ENCODE measurements at regions not wholly inside any gene's neighbourhood (a gene's known extent, or its start where the extent isn't known, plus 50 kb on each side); places are given as distances from the start of the nearest gene placed in this dataset.
"Not testable (repeated sequence)": the region's sequence is repeated elsewhere in the genome, so short reads cannot be mapped to it uniquely, and the experiment has no call there.

DNA sequence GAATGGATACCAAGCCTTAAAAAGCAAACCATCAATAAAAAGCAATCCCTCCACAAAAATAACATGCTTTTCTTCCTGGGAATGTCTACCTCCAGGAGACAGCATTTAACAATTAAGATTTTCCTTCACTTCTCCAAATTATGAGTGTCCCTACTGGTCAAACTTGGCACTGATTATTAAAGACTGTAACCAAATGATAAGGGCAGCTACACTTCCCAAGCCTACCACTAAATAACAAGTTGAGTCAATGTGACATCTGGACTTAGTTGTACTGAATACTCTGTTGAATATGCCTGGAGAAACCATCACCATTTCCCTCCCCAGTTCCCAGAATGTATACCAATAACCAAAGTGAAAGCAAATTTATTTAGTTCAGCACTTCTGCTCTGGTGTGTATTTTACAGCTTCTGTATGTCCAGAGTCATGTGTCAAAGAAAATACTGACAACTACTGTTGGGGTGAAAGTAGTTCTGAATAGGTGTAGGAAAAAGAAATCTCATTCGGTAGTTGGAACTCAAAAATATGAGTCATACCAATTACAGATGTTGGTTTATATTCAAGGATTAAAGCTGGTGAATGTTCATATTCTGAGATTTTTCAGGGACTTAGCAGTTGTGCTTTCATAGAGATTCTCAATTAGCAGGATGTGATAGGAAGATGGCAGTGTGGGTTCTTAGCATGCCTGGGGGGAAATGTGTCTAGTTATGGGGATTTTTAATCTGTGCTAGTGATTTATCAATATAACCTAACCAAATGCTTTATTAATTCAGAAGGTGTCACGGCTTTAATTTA is 1291.6 kb upstream of the GYPC start:
- no peak for DNase-seq (ENCODE audit: low spot score)

DNA sequence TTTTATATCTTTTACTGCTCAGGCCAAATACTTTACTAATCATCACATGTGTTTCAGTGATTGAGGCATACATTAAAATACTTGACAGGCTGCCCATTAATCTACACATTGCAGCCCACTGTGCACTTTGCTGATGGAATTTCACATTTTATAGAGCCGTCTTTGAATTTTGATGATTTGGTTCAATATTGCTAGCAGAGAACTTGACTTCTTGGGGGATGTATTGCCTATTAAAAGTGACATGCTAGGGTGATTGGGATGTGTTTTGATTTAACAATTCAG is 1291.0 kb upstream of the GYPC start:
- DNase-seq (ENCODE audit: low spot score) = no peak

- DNase-seq (ENCODE audit: low spot score) = no peak
Observed at GRCh38 chr2:125371867-125372266, 1284.1 kb upstream of the GYPC start.

DNA sequence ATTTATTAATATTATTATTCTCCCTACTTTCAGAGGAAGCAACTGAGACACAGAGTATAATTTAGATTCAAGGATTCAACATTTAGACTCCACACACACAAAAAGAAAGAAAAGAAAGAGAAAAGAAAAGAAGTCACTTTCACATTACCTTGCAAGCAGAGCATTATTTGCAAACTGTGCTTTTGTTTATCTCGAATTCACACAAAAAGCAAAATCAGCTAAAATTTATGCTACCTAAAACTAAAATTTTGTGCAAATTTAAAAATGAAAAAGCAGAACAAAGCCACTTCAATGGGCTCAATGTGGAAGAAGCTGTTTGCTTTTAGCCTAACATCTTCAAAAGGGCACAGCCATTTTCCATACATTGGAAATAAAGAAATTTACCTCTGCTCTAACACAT is 1282.7 kb upstream of the GYPC start:
- no peak for DNase-seq (ENCODE audit: low spot score)

- DNase-seq (ENCODE audit: low spot score) = no peak
Observed at GRCh38 chr2:125386074-125386473, 1269.9 kb upstream of the GYPC start.

GRCh38 chr2:125397535-125398251 is 1258.3 kb upstream of the GYPC start:
- DNase-seq (ENCODE audit: low spot score) = no peak

DNA sequence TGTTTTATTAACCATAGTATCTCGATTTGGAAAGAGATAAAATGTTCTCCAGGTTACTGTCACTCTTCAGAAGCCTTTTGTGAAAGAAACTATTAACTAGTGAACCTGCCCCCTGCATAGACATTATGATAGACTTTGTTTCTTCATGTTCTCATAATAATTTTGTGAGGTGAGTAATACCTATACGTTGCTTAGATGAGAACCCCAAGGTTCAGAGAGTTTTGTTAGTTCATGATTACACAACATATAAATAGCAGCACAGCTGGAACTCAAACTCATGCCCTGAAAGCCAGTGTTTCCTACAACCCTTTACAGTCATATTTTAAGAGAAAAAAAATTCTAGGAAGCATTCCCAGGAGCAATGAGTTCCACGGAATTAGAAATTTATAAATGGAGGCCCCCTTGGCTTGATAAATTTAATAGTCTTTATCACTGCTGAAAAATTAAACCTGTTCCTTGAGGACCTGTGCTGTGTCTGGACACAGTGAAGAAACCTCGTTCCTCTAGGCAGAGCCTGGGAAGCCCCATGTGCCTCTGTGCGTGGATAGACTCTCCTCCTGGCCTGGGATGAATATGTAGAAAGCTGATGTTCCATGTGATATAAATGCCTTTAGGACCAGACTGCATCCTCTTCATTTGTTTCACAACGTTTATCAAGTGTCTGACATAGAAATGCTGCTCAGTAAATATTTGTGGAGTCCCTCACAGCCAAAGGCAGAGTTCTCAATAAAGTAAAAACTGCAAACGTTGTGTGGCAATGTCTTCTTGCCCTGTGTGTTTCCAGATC is 1257.0 kb upstream of the GYPC start:
- DNase-seq (ENCODE audit: low spot score) = no peak

- no peak for DNase-seq (ENCODE audit: low spot score)
Observed at GRCh38 chr2:125405816-125406215, 1250.1 kb upstream of the GYPC start.

- DNase-seq (ENCODE audit: low spot score) = no peak
Observed at GRCh38 chr2:125408874-125409538, 1247.0 kb upstream of the GYPC start.

- no peak for DNase-seq (ENCODE audit: low spot score)
Observed at GRCh38 chr2:125418483-125418882, 1237.5 kb upstream of the GYPC start.

GRCh38 chr2:125422198-125422770 is 1233.7 kb upstream of the GYPC start:
- not testable (repeated sequence) for DNase-seq (ENCODE audit: low spot score)

DNA sequence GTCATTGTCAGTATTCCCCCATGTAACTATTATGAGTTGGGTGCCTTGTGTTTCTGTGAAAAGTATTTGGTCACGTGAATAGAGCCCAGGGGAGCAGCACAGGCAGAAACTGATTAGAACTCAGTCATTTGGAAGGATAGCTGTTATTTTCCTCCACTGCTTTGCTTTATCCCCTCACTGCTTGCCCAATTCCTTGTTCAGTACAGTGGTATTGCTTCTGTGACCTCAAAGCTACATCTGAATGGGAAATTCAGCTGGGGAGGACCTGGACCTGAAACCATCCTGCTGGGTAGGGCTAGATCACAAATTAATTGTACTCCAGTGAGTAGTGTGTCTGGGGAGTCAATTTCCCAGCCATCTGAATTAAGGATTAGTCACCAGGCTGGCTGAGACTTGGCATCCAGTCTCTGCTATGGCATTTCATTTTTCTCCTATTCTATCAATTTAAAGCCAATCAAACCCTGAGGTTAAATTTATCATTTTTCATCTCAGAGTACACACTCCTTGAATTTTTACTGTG is 1231.6 kb upstream of the GYPC start:
- peak; percentile 3 for DNase-seq (ENCODE audit: low spot score)

DNA sequence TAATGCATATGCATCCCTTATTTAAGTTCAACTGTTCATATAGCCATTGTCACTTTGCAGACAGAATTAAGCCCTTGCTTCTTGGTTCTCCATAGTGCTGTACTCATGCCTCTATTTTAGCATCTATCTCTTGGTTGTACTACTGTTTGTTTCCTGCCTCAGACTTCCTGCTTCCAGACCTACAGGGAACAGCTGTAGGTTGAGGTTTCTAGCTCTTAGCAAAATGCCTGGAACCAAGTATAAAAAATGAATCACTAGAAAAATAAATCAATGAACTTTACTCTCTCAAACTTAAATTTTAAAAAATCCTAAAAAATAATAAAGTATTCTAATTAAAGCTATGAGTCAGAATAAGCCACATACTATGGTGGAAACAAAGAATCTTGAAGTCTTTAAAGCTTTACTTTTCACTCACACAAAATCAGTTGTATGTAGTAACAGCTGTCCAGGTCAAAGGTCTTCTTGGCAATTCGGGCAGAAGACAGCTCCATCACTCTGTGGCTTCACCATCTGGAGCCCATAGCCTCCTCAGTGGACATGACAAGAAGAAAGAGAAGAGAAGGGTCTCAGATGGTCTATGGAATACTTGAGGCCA is 1228.1 kb upstream of the GYPC start:
- DNase-seq (ENCODE audit: low spot score) = no peak

DNA sequence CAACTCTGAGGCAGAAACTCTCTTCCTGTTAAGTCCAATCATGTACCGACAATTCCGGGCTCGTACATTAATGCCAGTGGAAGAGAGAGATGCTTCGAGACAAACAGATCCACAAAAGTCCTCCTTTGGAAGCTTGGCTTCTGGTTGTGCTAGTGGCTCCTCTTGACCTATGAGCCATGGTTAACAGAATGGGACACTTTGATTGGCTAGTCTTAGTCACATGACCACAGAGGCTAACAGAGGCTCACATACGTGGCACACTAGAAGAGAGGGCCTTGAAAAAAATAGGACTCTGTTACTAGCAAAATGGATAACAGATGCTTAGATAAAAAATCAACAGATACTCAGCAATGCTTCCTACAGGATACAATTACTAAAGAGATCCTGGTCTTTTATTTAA is 1211.9 kb upstream of the GYPC start:
- no peak for DNase-seq (ENCODE audit: low spot score)

DNA sequence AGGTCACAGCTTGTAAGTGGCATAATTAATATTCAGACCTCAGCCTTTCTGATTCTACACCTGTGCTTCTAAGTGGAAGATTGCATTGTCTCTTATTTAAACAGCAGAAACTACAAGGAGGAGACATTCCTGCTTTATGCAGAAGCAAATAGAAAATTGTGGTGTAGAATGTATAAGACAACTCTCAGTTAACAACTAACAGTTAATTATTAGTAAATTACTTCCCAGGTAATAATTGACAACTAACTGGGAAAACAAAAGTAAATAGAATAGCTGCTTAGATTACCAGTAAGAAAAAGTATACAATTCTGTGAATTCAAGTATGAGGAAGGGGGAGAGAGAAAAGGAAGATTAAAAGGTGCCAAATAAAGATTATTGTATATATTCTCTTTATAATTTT is 1210.5 kb upstream of the GYPC start:
- no peak for DNase-seq (ENCODE audit: low spot score)

DNA sequence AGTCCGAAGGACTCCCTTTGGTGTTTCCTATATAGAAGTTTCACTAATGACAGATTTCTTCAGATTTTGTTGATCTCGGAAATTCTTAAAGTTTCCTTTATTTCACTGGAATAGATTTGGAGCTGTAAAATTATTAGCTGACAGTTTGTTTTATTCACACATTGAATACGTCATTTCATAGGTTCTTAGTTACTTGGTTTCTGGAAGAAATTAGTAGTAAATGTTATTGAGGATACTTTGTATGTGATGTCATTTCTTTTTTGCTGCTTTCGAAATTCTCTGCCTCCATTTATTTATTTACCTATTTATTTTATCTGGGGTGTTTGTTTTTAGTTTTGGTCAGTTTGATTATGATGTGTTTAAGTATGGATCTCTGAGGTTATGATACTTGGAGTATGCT is 1205.9 kb upstream of the GYPC start:
- no peak for DNase-seq (ENCODE audit: low spot score)

DNA sequence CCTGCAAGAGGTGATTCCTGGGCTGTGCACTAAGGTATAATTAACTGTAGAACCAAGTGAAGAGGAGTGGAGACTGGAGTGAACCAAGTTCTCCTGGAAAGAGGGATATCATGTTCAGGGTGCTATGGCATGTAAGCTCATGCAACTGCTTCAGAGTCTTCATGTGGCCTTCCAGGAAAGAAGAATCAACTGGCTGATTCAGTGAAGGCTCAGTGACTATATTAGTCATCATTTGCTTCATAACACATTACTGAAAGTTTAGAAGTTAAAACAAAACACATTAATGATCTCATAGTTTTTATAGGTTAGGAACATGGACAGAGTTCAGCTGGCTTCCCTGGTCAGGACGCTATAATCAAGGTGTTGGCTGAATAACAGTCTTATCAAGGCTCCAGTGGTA is 1200.8 kb upstream of the GYPC start:
- DNase-seq (ENCODE audit: low spot score) = no peak

GRCh38 chr2:125456693-125457363 is 1199.1 kb upstream of the GYPC start:
- peak; percentile 34 for DNase-seq (ENCODE audit: low spot score)

GRCh38 chr2:125471963-125472362 is 1184.0 kb upstream of the GYPC start:
- DNase-seq (ENCODE audit: low spot score) = peak; percentile 3

GRCh38 chr2:125479143-125479636 is 1176.8 kb upstream of the GYPC start:
- DNase-seq (ENCODE audit: low spot score) = no peak

GRCh38 chr2:125490308-125490707 is 1165.7 kb upstream of the GYPC start:
- DNase-seq (ENCODE audit: low spot score) = no peak

Data from Ammon's horn (tissue), 1 donor.